ENCODE measurements at regions not wholly inside any gene's neighbourhood (a gene's known extent, or its start where the extent isn't known, plus 50 kb on each side); places are given as distances from the start of the nearest gene placed in this dataset.

DNA sequence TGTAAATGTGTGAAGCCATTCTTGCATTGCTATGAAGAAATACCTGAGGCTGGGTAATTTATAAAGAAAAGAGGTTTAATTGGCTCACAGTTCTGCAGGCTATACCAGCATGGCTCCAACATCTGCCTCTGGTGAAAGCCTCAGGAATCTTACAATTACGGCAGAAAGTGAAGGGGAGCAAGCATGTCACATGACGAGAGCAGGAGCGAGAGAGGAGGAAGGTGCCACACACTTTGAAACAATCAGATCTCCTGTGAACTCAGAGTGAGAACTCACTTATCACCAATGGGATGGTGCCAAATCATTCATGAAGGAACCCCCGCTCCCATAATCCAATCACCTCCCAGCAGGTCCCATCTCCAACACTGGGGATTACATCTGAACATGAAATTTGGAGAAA, 213.6 kb upstream of the TSC22D2 start:
- DNase-seq (ENCODE audit: insufficient read length) = no peak
- no peak for FAIRE-seq
- TF ChIP-seq POLR2AphosphoS5 (IDR thresholded peaks at IDR 0.05; ENCODE audit: low read depth, low read length) (no peak), POLR2A (IDR thresholded peaks at IDR 0.05; ENCODE audit: low read depth, low read length) (no peak), TAF1 (IDR thresholded peaks at IDR 0.05; ENCODE audit: borderline replicate concordance, low read depth, low read length) (no peak)

GRCh38 chr3:150184426-150185071, 213.9 kb upstream of the PFN2 start:
- no peak for DNase-seq (ENCODE audit: insufficient read length)
- TF ChIP-seq POLR2AphosphoS5 (IDR thresholded peaks at IDR 0.05; ENCODE audit: low read depth, low read length) (no peak), TAF1 (IDR thresholded peaks at IDR 0.05; ENCODE audit: borderline replicate concordance, low read depth, low read length) (no peak), POLR2A (IDR thresholded peaks at IDR 0.05; ENCODE audit: low read depth, low read length) (no peak)
- peak; percentile 17 for FAIRE-seq

DNA sequence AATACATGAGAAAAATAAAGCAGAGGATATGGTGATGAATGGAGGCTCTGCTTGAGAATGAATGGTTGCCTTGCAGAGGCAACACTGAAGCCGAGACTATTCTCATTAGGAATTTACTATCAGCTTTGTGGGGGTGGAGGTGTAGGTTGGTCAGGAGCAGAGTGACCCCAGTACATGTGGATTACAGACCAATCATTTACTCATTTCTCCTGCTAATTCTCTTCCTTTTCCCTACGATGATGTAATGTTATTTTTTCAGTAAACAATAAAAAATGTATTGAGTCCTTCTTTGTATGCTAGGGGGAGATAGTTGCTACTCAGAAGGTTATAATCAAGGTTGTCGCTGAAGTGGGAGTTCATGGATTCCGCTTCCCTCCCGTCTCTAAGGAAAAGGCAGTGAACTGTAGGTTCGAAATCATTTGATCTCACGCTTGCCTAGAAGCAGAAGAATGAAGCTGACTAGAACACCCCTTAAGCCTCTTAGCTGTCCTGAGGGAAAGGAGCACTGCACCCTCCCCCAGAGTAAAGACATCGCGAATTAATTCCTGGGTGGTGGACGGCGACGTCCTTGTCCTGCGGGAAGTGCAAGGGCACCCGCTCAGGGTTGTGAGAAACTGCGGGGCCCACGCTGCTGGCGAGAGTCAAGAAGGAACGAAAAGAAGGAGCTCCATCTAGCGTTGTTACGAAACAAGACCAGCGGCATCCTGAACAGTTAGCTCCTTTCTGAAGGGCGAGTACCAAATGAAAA, 213.2 kb upstream of the PFN2 start:
- no peak for TF ChIP-seq POLR2AphosphoS5 (IDR thresholded peaks at IDR 0.05; ENCODE audit: low read depth, low read length)
- FAIRE-seq (peak; percentile 94), DNase-seq (ENCODE audit: insufficient read length) (peak; percentile 16)

GRCh38 chr3:150180334-150180733, 209.6 kb upstream of the PFN2 start:
- FAIRE-seq = no peak

GRCh38 chr3:150179330-150179729, 208.6 kb upstream of the PFN2 start:
- TF ChIP-seq TAF1 (IDR thresholded peaks at IDR 0.05; ENCODE audit: borderline replicate concordance, low read depth, low read length) (no peak), POLR2AphosphoS5 (IDR thresholded peaks at IDR 0.05; ENCODE audit: low read depth, low read length) (no peak), POLR2A (IDR thresholded peaks at IDR 0.05; ENCODE audit: low read depth, low read length) (no peak)
- no peak for DNase-seq (ENCODE audit: insufficient read length)
- FAIRE-seq = no peak

More at GRCh38 chr3:150180334-150180733, 209.6 kb upstream of the PFN2 start:
- DNase-seq (ENCODE audit: insufficient read length) = no peak
- TF ChIP-seq POLR2AphosphoS5 (IDR thresholded peaks at IDR 0.05; ENCODE audit: low read depth, low read length) = no peak
- TF ChIP-seq TAF1 (IDR thresholded peaks at IDR 0.05; ENCODE audit: borderline replicate concordance, low read depth, low read length) = no peak
- no peak for TF ChIP-seq POLR2A (IDR thresholded peaks at IDR 0.05; ENCODE audit: low read depth, low read length)

- FAIRE-seq = no peak
- DNase-seq (ENCODE audit: insufficient read length) = no peak
- no peak for TF ChIP-seq POLR2AphosphoS5 (IDR thresholded peaks at IDR 0.05; ENCODE audit: low read depth, low read length)
- TF ChIP-seq TAF1 (IDR thresholded peaks at IDR 0.05; ENCODE audit: borderline replicate concordance, low read depth, low read length) = no peak
- TF ChIP-seq POLR2A (IDR thresholded peaks at IDR 0.05; ENCODE audit: low read depth, low read length) = no peak
Observed at GRCh38 chr3:150177673-150178381, 207.1 kb upstream of the PFN2 start.

GRCh38 chr3:150174179-150174578, 203.5 kb upstream of the PFN2 start:
- DNase-seq (ENCODE audit: insufficient read length) = no peak
- TF ChIP-seq POLR2A (IDR thresholded peaks at IDR 0.05; ENCODE audit: low read depth, low read length) (no peak), TAF1 (IDR thresholded peaks at IDR 0.05; ENCODE audit: borderline replicate concordance, low read depth, low read length) (no peak), POLR2AphosphoS5 (IDR thresholded peaks at IDR 0.05; ENCODE audit: low read depth, low read length) (no peak)
- no peak for FAIRE-seq

- DNase-seq (ENCODE audit: insufficient read length) (no peak), FAIRE-seq (no peak)
- TF ChIP-seq POLR2A (IDR thresholded peaks at IDR 0.05; ENCODE audit: low read depth, low read length) (no peak), POLR2AphosphoS5 (IDR thresholded peaks at IDR 0.05; ENCODE audit: low read depth, low read length) (no peak), TAF1 (IDR thresholded peaks at IDR 0.05; ENCODE audit: borderline replicate concordance, low read depth, low read length) (no peak)
Observed at GRCh38 chr3:150172356-150172755, 201.7 kb upstream of the PFN2 start.

DNA sequence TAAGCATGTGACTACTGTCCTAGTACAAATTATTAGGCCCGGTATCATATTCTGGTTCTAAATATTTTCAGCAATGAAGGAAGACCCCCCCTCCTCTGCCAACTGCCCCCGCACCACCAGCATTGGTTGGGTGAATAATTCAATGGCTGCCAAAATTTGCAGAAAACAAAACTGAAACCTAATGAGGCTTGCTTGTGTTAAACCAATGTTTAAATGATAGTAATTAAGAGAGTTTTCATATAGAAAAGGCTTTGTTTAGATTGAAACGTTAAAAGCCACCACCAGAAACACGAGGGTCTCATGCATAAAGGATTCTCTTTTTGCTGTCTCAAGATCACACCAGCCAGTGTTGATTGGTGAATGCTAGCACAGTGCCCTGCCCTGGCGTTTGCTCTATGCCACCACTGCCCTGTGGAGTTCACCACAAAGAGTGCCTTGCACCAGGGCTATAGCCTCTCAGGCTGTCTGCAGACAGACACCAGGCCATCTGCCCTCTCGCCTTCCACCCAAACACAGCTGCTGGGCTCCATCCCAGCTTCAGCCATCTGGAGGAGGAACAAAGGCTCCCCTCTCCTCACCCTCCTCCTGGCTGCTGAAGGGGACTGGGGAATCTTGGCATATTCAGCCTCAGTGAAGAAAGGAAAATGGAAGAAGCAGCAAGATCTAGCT, 200.3 kb upstream of the PFN2 start:
- DNase-seq (ENCODE audit: insufficient read length) (no peak), FAIRE-seq (no peak)
- TF ChIP-seq POLR2A (IDR thresholded peaks at IDR 0.05; ENCODE audit: low read depth, low read length) = no peak
- TF ChIP-seq POLR2AphosphoS5 (IDR thresholded peaks at IDR 0.05; ENCODE audit: low read depth, low read length) = no peak
- no peak for TF ChIP-seq TAF1 (IDR thresholded peaks at IDR 0.05; ENCODE audit: borderline replicate concordance, low read depth, low read length)

DNA sequence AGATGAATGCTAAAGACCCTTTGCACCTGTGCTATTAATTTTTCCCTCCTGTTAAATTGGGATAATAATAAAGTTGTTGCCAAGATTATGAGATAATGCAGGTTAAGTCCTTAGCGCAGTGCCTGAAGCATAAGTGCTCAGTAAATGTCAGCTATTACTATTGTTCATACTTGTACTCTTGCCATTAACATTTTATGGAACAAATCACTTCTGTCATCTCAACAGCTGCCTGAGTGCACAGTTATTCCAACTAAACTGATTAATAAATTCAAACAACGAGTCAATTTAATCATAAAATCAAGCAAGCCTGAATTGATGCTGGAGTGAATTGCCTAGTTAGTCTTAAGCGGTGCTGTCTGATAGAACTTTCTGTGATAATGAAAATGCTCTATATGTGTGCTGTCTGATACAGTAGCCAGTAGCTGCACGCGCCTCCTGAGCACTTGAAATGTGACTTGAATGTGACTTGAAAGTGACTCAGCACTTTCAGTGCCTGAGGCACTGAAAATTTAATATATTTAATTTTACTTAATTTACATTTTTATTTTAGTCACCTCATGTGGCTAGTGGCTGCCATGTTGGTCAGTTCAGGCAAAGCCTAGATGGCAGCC, 198.7 kb upstream of the PFN2 start:
- no peak for FAIRE-seq
- no peak for TF ChIP-seq POLR2AphosphoS5 (IDR thresholded peaks at IDR 0.05; ENCODE audit: low read depth, low read length)
- DNase-seq (ENCODE audit: insufficient read length) = no peak

DNA sequence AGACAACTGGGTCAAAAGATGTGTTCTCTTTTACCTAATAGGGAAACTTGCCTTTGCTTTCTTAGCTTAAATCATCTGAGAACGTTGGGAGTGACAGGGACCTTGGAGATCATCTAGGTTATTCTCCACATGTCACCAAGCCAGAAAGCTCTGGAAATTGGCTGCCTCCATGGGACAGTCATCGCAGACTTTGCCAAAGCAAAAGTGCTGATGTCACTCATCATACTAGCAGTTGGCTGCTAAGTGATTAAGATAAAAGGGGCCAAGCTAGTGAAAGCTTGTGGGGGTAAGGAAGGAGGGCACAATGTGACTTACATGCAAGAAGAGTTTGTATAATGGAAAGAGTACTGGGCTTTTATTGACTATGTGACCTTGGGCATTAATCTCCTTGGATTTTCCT, 198.0 kb upstream of the PFN2 start:
- DNase-seq (ENCODE audit: insufficient read length) (no peak), FAIRE-seq (no peak)
- TF ChIP-seq TAF1 (IDR thresholded peaks at IDR 0.05; ENCODE audit: borderline replicate concordance, low read depth, low read length) = no peak
- no peak for TF ChIP-seq POLR2A (IDR thresholded peaks at IDR 0.05; ENCODE audit: low read depth, low read length)
- no peak for TF ChIP-seq POLR2AphosphoS5 (IDR thresholded peaks at IDR 0.05; ENCODE audit: low read depth, low read length)

Measured in GM12892 (cell line).